ENCODE measurements at regions not wholly inside any gene's neighbourhood (a gene's known extent, or its start where the extent isn't known, plus 50 kb on each side); places are given as distances from the start of the nearest gene placed in this dataset.
"Not testable (repeated sequence)": the region's sequence is repeated elsewhere in the genome, so short reads cannot be mapped to it uniquely, and the experiment has no call there.

- Histone ChIP-seq H3K4me1 (ENCODE audit: control insufficient read depth in 5 of 5, insufficient read depth in 5 of 5, low read length in 5 of 5) (peaks cover 2 to 62% (median 18%) of the 10 kb centered on the region in 5 donors), H3K9ac (ENCODE audit: low read length in 5 of 5) (no peak overlapping the region), H3K4me3 (ENCODE audit: low read depth in 1 of 5, low read length in 5 of 5) (no peak overlapping the region), H3K9me3 (ENCODE audit: control insufficient read depth in 5 of 5, low read length in 5 of 5) (no peaks in the 10 kb centered on the region), H3K36me3 (ENCODE audit: control insufficient read depth in 5 of 5, insufficient read depth in 5 of 5, low read length in 5 of 5) (peaks cover 0 to 3% (median 0%) of the 10 kb centered on the region in 5 donors), H3K27ac (ENCODE audit: low read depth, low read length) (peak overlapping the region; percentile 55), H3K27me3 (ENCODE audit: control insufficient read depth in 5 of 5, insufficient read depth in 4 of 5, low read length in 5 of 5) (no peaks in the 10 kb centered on the region)
These were observed 118.1 kb downstream of the C9orf152 start for GRCh38 chr9:110089681-110090370.

GRCh38 chr9:110092792-110093191 is 115.2 kb downstream of the C9orf152 start:
- H3K27ac ChIP-seq (ENCODE audit: low read depth, low read length), result no peak overlapping the region
- no peak overlapping the region for H3K4me3 ChIP-seq (ENCODE audit: low read depth in 1 of 5, low read length in 5 of 5)
- no peak overlapping the region for H3K9ac ChIP-seq (ENCODE audit: low read length in 5 of 5)
- H3K4me1 ChIP-seq (ENCODE audit: control insufficient read depth in 5 of 5, insufficient read depth in 5 of 5, low read length in 5 of 5), result peaks cover 2 to 59% (median 28%) of the 10 kb centered on the region in 5 donors
- no peaks in the 10 kb centered on the region for H3K9me3 ChIP-seq (ENCODE audit: control insufficient read depth in 5 of 5, low read length in 5 of 5)
- no peaks in the 10 kb centered on the region for H3K27me3 ChIP-seq (ENCODE audit: control insufficient read depth in 5 of 5, insufficient read depth in 4 of 5, low read length in 5 of 5)
- peaks cover 0 to 3% (median 0%) of the 10 kb centered on the region in 5 donors for H3K36me3 ChIP-seq (ENCODE audit: control insufficient read depth in 5 of 5, insufficient read depth in 5 of 5, low read length in 5 of 5)

DNA sequence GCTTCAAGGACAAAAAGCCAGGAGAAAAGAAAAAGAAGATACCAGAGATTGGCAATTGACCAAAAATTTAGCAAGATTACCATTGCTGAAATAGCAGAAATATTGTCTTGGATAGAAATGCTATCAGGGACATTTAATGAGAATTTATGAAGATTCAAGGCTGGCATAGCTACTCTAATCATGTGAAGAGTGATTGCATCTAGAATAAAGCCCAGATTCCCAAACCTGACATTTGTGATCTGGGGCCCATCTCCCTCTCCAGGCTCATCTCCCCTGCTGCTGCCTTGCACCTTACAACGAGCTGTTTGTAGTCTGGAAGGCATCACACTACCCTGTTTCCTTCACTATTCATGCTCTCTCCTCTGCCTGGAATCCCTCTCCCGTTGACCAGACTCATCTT is 114.5 kb downstream of the C9orf152 start:
- peaks cover 0 to 6% (median 0%) of the 10 kb centered on the region in 5 donors for H3K36me3 ChIP-seq (ENCODE audit: control insufficient read depth in 5 of 5, insufficient read depth in 5 of 5, low read length in 5 of 5)
- H3K4me3 ChIP-seq (ENCODE audit: low read depth in 1 of 5, low read length in 5 of 5), result no peak overlapping the region
- H3K27ac ChIP-seq (ENCODE audit: low read depth, low read length), result no peak overlapping the region
- H3K27me3 ChIP-seq (ENCODE audit: control insufficient read depth in 5 of 5, insufficient read depth in 4 of 5, low read length in 5 of 5), result no peaks in the 10 kb centered on the region
- H3K9me3 ChIP-seq (ENCODE audit: control insufficient read depth in 5 of 5, low read length in 5 of 5), result no peaks in the 10 kb centered on the region
- peaks cover 2 to 54% (median 28%) of the 10 kb centered on the region in 5 donors for H3K4me1 ChIP-seq (ENCODE audit: control insufficient read depth in 5 of 5, insufficient read depth in 5 of 5, low read length in 5 of 5)
- no peak overlapping the region for H3K9ac ChIP-seq (ENCODE audit: low read length in 5 of 5)

- Histone ChIP-seq H3K27me3 (ENCODE audit: control insufficient read depth in 5 of 5, insufficient read depth in 4 of 5, low read length in 5 of 5) (no peaks in the 10 kb centered on the region), H3K9ac (ENCODE audit: low read length in 5 of 5) (peak overlapping the region in 1 of 5 donors; percentile 35), H3K4me3 (ENCODE audit: low read depth in 1 of 5, low read length in 5 of 5) (no peak overlapping the region), H3K36me3 (ENCODE audit: control insufficient read depth in 5 of 5, insufficient read depth in 5 of 5, low read length in 5 of 5) (peaks cover 0 to 8% (median 0%) of the 10 kb centered on the region in 5 donors), H3K9me3 (ENCODE audit: control insufficient read depth in 5 of 5, low read length in 5 of 5) (no peaks in the 10 kb centered on the region), H3K27ac (ENCODE audit: low read depth, low read length) (peak overlapping the region; percentile 44), H3K4me1 (ENCODE audit: control insufficient read depth in 5 of 5, insufficient read depth in 5 of 5, low read length in 5 of 5) (peaks cover 2 to 56% (median 30%) of the 10 kb centered on the region in 5 donors)
These were observed 114.1 kb downstream of the C9orf152 start for GRCh38 chr9:110093871-110094270.

DNA sequence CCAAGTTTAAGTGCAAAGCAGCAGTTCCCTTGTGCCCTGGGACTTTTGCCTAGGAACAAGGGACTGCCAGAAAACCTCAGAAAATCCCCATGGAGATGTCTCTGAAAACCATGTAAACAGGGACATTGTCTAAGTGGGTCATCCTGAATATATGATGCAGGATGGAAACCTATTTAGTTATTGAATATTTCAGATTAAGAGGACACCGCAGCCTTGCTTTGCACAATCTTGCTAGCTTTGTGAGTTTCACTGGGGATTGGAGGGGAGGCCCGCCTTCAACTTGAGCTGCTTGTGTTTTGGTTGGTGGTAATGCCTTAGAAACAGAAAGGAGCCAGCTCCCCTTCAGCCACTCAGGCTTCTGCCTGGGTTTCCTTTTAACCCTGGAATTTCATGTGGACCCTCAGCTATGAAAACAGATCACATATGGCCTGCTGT is 112.8 kb downstream of the C9orf152 start:
- H3K4me1 ChIP-seq (ENCODE audit: control insufficient read depth in 5 of 5, insufficient read depth in 5 of 5, low read length in 5 of 5), result peaks cover 5 to 56% (median 41%) of the 10 kb centered on the region in 5 donors

GRCh38 chr9:110095776-110096175 is 112.2 kb downstream of the C9orf152 start:
- Histone ChIP-seq H3K27me3 (ENCODE audit: control insufficient read depth in 5 of 5, insufficient read depth in 4 of 5, low read length in 5 of 5) (no peaks in the 10 kb centered on the region), H3K9me3 (ENCODE audit: control insufficient read depth in 5 of 5, low read length in 5 of 5) (no peaks in the 10 kb centered on the region), H3K9ac (ENCODE audit: low read length in 5 of 5) (no peak overlapping the region), H3K36me3 (ENCODE audit: control insufficient read depth in 5 of 5, insufficient read depth in 5 of 5, low read length in 5 of 5) (peaks cover 0 to 7% (median 0%) of the 10 kb centered on the region in 5 donors), H3K4me1 (ENCODE audit: control insufficient read depth in 5 of 5, insufficient read depth in 5 of 5, low read length in 5 of 5) (peaks cover 5 to 57% (median 43%) of the 10 kb centered on the region in 5 donors), H3K27ac (ENCODE audit: low read depth, low read length) (peak overlapping the region; percentile 59), H3K4me3 (ENCODE audit: low read depth in 1 of 5, low read length in 5 of 5) (no peak overlapping the region)

More for the DNA sequence above, 112.8 kb downstream of the C9orf152 start:
- peaks cover 0 to 7% (median 0%) of the 10 kb centered on the region in 5 donors for H3K36me3 ChIP-seq (ENCODE audit: control insufficient read depth in 5 of 5, insufficient read depth in 5 of 5, low read length in 5 of 5)
- peak overlapping the region; percentile 59 for H3K27ac ChIP-seq (ENCODE audit: low read depth, low read length)
- no peaks in the 10 kb centered on the region for H3K9me3 ChIP-seq (ENCODE audit: control insufficient read depth in 5 of 5, low read length in 5 of 5)
- H3K9ac ChIP-seq (ENCODE audit: low read length in 5 of 5), result peak overlapping the region in 3 of 5 donors; percentile 21 to 27 (median 26)
- no peaks in the 10 kb centered on the region for H3K27me3 ChIP-seq (ENCODE audit: control insufficient read depth in 5 of 5, insufficient read depth in 4 of 5, low read length in 5 of 5)
- no peak overlapping the region for H3K4me3 ChIP-seq (ENCODE audit: low read depth in 1 of 5, low read length in 5 of 5)

DNA sequence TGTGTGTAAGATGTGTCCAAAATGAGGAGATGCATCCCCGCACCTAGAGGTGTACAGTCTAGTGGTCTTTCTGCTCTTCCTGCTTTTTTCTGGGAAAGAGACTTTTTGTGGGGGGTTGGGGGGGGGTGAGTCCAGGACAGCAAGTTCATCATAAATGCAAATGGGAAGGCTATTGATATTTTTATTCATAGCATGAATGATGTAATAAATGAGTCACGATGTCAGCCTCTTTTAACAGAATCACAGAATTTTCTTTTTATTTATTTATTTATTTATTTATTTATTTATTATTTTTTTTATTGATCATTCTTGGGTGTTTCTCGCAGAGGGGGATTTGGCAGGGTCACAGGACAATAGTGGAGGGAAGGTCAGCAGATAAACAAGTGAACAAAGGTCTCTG is 111.3 kb downstream of the C9orf152 start:
- H3K36me3 ChIP-seq (ENCODE audit: control insufficient read depth in 5 of 5, insufficient read depth in 5 of 5, low read length in 5 of 5); H3K9ac ChIP-seq (ENCODE audit: low read length in 5 of 5); H3K27me3 ChIP-seq (ENCODE audit: control insufficient read depth in 5 of 5, insufficient read depth in 4 of 5, low read length in 5 of 5); H3K4me3 ChIP-seq (ENCODE audit: low read depth in 1 of 5, low read length in 5 of 5); H3K9me3 ChIP-seq (ENCODE audit: control insufficient read depth in 5 of 5, low read length in 5 of 5): not testable (repeated sequence)
- peak overlapping the region; percentile 58 for H3K27ac ChIP-seq (ENCODE audit: low read depth, low read length)
- H3K4me1 ChIP-seq (ENCODE audit: control insufficient read depth in 5 of 5, insufficient read depth in 5 of 5, low read length in 5 of 5), result peaks cover 12 to 64% (median 51%) of the 10 kb centered on the region in 5 donors

- Histone ChIP-seq H3K9me3 (ENCODE audit: control insufficient read depth in 5 of 5, low read length in 5 of 5) (no peaks in the 10 kb centered on the region), H3K27me3 (ENCODE audit: control insufficient read depth in 5 of 5, insufficient read depth in 4 of 5, low read length in 5 of 5) (no peaks in the 10 kb centered on the region), H3K36me3 (ENCODE audit: control insufficient read depth in 5 of 5, insufficient read depth in 5 of 5, low read length in 5 of 5) (peaks cover 0 to 17% (median 4%) of the 10 kb centered on the region in 5 donors), H3K4me3 (ENCODE audit: low read depth in 1 of 5, low read length in 5 of 5) (peak overlapping the region in 1 of 5 donors; percentile 19), H3K27ac (ENCODE audit: low read depth, low read length) (peak overlapping the region; percentile 82), H3K4me1 (ENCODE audit: control insufficient read depth in 5 of 5, insufficient read depth in 5 of 5, low read length in 5 of 5) (peaks cover 10 to 70% (median 62%) of the 10 kb centered on the region in 5 donors), H3K9ac (ENCODE audit: low read length in 5 of 5) (peak overlapping the region in 2 of 5 donors; percentile 17 to 26)
These were observed 108.5 kb downstream of the C9orf152 start for GRCh38 chr9:110099236-110100095.

DNA sequence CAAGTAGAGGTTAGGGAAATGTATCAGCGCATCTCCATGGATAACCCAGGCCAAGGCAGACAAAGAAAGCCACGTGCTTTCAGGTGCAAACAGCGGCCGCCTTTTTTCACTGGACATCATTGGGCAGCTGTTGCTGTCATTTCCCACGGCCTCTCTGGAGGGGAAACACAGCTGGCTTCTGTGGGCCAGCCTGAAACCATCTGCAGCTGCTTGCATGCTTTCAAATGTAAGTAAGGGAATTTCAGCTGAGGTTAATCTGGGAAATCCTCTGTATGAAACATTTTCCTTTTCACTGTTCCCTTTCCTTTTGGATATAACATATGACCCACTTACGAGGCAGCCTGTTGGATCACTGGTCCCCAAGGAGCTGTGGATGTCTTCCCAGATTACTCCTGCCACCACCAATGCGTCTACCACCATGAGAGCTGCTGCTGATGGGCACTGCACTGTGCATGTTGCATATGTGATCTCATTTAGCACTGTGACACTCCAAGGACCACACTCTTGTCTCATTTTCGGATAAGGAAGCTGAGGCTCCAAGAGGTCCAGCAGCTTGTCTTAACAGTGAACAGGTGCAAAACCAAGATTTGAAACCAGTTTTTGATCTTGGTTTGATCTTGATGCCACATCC is 106.3 kb downstream of the C9orf152 start:
- H3K36me3 ChIP-seq (ENCODE audit: control insufficient read depth in 5 of 5, insufficient read depth in 5 of 5, low read length in 5 of 5), result peaks cover 0 to 17% (median 5%) of the 10 kb centered on the region in 5 donors
- H3K9ac ChIP-seq (ENCODE audit: low read length in 5 of 5), result peak overlapping the region in 3 of 5 donors; percentile 1 to 54 (median 49)
- H3K27ac ChIP-seq (ENCODE audit: low read depth, low read length), result peak overlapping the region; percentile 40
- peaks cover 10 to 64% (median 49%) of the 10 kb centered on the region in 5 donors for H3K4me1 ChIP-seq (ENCODE audit: control insufficient read depth in 5 of 5, insufficient read depth in 5 of 5, low read length in 5 of 5)
- peak overlapping the region in 1 of 5 donors; percentile 7 for H3K4me3 ChIP-seq (ENCODE audit: low read depth in 1 of 5, low read length in 5 of 5)
- no peaks in the 10 kb centered on the region for H3K9me3 ChIP-seq (ENCODE audit: control insufficient read depth in 5 of 5, low read length in 5 of 5)
- no peaks in the 10 kb centered on the region for H3K27me3 ChIP-seq (ENCODE audit: control insufficient read depth in 5 of 5, insufficient read depth in 4 of 5, low read length in 5 of 5)

Data from subcutaneous abdominal adipose tissue (tissue), 5 donors.